ENCODE measurements at regions not wholly inside any gene's neighbourhood (a gene's known extent, or its start where the extent isn't known, plus 50 kb on each side); places are given as distances from the start of the nearest gene placed in this dataset.
A peak's percentile ranks its signal among the peaks of the same experiment; 100 is the strongest.

GRCh38 chr5:158463938-158464337 is 605.0 kb upstream of the CLINT1 start (continued):
- TF ChIP-seq TBX3 (IDR thresholded peaks at IDR 0.05; ENCODE audit: borderline replicate concordance) (no peak), GATA4 (IDR thresholded peaks at IDR 0.05; ENCODE audit: borderline replicate concordance, low read depth) (no peak), MYPOP (CRISPR knock-in tag; IDR thresholded peaks at IDR 0.05) (no peak), ZNF513 (CRISPR knock-in tag; conservative IDR thresholded peaks at IDR 0.05) (no peak), NR0B2 (CRISPR knock-in tag; IDR thresholded peaks at IDR 0.05) (no peak), MAFK (conservative IDR thresholded peaks at IDR 0.05 in 1 of 2, IDR thresholded peaks at IDR 0.05 in 1 of 2; ENCODE audit: low read length in 2 of 2) (no peak), ZNF569 (CRISPR knock-in tag; IDR thresholded peaks at IDR 0.05; ENCODE audit: borderline replicate concordance) (no peak), MTERF4 (CRISPR knock-in tag; IDR thresholded peaks at IDR 0.05) (no peak), ZNF629 (CRISPR knock-in tag; conservative IDR thresholded peaks at IDR 0.05) (peak; percentile 70), ZNF512B (CRISPR knock-in tag; IDR thresholded peaks at IDR 0.05; ENCODE audit: borderline replicate concordance) (no peak), KLF6 (CRISPR knock-in tag; IDR thresholded peaks at IDR 0.05) (0 out of 2 replicates have a peak, but pooled peaks have one; percentile 40), JUNB (CRISPR knock-in tag; IDR thresholded peaks at IDR 0.05; ENCODE audit: borderline replicate concordance) (no peak), HNF4G (IDR thresholded peaks at IDR 0.05; ENCODE audit: borderline replicate concordance, low read depth, low read length) (peak; percentile 39; the same call in 1 of the 2 replicates), HNF4G (CRISPR knock-in tag; IDR thresholded peaks at IDR 0.05; ENCODE audit: borderline replicate concordance, low read depth) (no peak), DMAP1 (CRISPR knock-in tag; IDR thresholded peaks at IDR 0.05) (no peak), SNRNP70 (IDR thresholded peaks at IDR 0.05; ENCODE audit: low read depth, low read length) (no peak), NR2F6 (IDR thresholded peaks at IDR 0.05) (peak; percentile 21; the same call in 1 of the 2 replicates), NR2F6 (CRISPR knock-in tag; IDR thresholded peaks at IDR 0.05) (peak; percentile 57), ZNF550 (CRISPR knock-in tag; IDR thresholded peaks at IDR 0.05; ENCODE audit: borderline replicate concordance) (no peak), KDM1A (CRISPR knock-in tag; IDR thresholded peaks at IDR 0.05) (peak; percentile 47; the same call in 1 of the 2 replicates), HNRNPUL1 (IDR thresholded peaks at IDR 0.05; ENCODE audit: low read depth, low read length) (no peak)
- TF ChIP-seq, protein P1, sequence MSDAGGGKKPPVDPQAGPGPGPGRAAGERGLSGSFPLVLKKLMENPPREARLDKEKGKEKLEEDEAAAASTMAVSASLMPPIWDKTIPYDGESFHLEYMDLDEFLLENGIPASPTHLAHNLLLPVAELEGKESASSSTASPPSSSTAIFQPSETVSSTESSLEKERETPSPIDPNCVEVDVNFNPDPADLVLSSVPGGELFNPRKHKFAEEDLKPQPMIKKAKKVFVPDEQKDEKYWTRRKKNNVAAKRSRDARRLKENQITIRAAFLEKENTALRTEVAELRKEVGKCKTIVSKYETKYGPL (CRISPR knock-in tag; IDR thresholded peaks at IDR 0.05): no peak
- TF ChIP-seq, protein P2, sequence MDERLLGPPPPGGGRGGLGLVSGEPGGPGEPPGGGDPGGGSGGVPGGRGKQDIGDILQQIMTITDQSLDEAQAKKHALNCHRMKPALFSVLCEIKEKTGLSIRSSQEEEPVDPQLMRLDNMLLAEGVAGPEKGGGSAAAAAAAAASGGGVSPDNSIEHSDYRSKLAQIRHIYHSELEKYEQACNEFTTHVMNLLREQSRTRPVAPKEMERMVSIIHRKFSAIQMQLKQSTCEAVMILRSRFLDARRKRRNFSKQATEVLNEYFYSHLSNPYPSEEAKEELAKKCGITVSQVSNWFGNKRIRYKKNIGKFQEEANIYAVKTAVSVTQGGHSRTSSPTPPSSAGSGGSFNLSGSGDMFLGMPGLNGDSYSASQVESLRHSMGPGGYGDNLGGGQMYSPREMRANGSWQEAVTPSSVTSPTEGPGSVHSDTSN (CRISPR knock-in tag; IDR thresholded peaks at IDR 0.05): no peak
